ENCODE measurements at regions not wholly inside any gene's neighbourhood (a gene's known extent, or its start where the extent isn't known, plus 50 kb on each side); places are given as distances from the start of the nearest gene placed in this dataset.

DNA sequence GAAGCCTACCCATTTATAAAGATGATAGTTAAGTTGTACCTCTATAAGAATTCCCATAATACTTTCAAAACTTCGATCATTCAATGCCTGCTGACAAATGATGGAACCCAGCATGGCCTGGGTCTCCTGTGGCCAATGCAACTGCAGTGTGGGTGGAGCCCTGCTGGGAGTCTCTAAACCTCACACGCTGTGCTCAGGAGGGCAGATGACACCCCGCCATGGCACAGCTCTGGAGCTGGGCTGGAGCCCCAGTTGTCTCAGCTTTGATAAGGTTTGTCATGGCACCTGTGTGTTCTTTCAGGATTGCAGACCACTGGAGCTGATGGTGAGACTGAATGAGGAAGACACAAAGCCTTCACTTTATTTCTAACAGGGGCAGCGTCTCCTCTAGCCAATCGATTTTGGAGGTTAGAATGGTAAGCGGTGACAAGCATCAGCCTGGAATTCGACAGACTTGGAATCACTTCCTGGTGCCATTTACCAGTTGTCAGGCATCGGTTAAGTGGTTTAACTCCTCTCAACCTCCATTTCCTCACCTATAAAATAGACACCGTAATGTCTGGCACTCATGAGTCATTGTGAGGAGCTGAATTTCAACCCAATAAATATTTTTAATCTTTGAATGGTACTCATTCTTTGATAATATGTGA is 383.6 kb upstream of the SALL3 start:
- no peak for DNase-seq (ENCODE audit: low spot score)

DNA sequence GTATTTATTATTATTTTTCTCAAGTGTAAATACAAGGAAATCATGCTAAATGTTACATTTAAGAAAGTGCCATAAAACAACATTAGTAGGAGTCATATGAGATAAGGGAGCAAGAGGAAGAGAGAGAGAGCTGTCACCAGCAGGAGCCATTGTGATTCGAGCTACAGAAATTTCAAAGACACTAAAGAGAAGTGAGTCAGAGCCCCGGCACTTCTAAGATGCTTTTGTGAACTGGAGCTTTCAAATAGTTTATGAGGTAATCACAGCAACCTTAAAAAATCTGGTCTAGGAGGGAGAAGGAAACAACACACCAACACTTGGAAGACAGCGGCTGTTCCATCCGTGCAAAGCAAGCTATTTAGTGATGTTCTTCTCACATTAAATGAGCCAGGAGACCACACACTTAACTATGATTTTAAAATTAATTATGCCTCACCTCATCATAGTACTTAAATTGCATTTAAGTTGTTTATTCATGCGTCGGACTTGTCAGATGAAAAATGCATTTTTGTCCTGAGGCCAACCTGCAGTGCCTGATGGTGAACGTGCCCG is 382.7 kb upstream of the SALL3 start:
- no peak for DNase-seq (ENCODE audit: low spot score)

DNA sequence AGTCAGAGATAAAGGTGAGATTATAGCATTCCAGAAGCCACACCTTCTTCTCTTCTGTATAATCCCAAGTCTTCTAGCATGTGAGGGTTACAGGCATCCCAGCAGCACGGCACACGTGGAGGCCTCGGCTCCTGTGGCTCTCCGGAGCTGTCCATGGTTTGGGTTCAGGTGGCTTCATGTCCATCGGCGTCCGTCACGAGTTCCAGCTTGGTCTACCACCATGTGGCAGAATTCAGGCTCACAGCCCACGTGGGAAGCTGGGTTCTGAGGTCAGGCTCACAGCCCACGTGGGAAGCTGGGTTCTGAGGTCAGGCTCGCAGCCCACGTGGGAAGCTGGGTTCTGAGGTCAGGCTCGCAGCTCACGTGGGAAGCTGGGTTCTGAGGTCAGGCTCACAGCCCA is 378.3 kb upstream of the SALL3 start:
- no peak for DNase-seq (ENCODE audit: low spot score)

DNA sequence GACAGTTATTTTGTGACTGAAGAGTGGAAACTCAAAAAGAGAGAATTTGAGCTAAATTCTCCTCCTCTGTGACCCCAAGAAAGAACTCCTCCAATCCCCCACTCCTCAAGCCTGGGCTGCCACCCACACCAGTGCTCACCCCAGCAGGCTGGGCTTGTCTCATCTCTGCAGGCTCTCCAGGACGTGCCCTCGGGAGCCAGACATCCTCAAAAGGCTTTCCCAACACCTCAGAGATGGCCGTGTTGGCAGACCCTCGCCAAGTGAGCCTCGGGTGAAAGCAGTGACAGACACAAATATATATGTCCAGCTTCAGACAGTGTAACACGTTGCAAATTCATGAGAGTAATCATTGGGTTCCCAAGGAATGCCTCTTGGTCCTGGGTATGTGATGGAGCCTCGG is 377.7 kb upstream of the SALL3 start:
- DNase-seq (ENCODE audit: low spot score): no peak

DNA sequence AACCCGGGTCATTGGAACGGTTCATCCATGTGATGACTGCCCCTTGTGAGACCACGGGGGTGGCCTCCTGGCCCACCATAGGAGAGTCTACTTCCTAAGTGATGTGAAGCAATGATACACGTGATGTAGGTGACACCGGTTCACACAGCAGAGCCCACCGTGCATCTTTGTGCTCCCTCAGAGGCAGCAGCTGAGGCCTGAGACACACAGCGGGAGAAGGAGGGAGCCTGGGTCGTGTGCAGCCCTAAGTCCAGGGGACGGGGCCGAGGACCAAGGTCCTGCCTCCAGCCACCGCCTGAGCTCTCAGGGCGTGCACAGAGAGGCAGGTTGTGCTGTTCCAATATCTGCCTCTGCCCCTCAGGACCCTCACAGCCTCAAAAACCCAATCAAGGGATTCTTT is 377.2 kb upstream of the SALL3 start:
- no peak for DNase-seq (ENCODE audit: low spot score)

DNA sequence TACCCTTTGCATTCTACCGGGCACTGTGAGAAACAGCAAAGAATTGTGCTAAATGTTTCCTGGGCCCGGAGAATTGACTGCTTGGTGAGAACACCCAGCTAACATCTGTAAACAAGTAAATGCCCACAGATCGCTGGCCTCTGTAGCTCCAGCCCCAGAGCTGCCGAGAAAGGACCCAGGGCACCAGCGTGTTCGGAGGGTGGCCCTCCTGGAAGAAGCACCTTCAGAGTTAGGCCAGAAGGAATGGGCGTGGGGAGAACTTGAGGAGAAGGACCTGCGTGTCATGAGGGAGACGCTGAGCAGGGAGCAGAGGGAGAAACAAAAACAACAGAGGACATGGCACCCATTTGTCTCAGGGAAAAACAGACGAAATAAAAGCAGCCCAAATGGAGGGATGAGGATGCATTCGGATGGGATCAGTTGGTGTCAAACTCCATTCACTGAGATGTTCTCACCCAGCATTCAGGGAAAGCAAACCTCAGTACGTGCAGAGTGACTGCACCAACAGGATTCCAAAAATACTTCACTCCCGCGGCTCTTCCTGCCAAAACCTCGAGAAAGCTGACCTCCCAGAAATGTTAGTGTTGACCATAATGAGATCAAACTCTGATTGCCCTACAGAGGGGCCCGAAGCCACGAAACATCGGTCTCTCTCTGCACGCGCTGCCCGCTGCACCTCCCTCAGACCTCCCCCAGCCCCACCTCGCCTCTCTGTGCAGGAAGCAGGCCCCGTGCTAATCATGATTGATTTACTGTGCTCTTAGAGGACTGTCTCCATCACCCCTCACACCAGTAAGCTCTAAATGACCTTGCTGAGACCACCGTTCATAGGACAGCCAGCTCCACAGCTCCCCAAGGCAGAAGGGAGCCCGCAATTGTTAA is 376.3 kb upstream of the SALL3 start:
- no peak for DNase-seq (ENCODE audit: low spot score)

DNA sequence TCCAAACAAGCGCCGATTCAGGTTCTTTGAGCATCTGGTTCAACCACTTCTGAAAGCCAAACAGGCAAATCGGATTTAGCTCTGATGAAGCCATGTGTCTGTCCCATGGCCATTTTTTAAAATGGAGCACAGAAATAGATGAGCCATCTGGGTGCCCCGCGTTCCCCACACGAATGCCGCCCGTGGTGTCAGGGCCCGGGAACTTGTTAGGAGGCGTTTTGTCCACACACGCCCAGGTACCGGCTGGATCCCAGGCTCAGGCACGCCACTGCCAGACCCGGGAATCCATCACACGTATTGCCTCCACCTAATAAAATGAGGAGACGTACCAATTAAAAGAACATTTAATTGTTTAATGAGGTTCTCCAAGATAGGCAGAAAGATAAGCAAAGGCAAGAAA is 374.4 kb upstream of the SALL3 start:
- no peak for DNase-seq (ENCODE audit: low spot score)

DNA sequence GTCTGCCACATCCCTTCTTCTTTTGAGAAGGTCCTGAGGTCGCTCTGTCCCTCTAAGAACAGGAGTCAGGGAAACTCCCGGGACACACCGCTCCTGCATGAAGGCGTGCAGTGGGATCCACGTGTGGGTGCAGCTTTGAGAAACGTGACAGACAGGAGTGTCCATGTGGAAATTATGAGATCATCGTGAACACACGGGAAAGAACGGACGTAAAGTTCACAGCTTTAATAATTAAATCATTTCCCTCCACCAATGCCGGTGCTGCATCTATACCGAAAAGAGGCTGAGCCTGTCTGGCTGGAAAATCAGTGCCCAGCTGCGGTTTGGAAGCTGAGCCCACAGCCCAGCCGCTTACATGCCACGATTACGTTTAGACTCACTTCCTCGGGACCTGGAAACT is 372.4 kb upstream of the SALL3 start:
- DNase-seq (ENCODE audit: low spot score): no peak

DNA sequence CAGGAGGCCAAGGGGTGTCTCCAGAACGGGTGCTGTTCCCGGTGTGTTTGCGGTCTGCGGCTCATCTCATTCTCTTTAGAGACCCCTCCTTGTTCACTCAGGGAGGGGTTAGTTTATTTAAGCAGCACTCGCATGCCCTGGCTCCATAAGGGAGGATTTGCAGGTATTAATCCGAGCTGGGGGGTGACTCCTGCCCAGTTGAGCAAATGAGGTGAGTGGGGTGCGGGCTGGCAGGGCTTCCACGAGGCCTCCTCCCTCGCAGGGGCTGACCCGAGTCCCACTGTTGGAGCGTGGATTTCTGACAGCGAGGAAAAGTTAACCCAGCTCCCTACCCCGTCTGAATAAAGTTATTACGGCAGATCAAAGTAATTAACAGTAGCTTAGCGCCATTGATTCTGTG is 371.8 kb upstream of the SALL3 start:
- DNase-seq (ENCODE audit: low spot score): no peak

DNA sequence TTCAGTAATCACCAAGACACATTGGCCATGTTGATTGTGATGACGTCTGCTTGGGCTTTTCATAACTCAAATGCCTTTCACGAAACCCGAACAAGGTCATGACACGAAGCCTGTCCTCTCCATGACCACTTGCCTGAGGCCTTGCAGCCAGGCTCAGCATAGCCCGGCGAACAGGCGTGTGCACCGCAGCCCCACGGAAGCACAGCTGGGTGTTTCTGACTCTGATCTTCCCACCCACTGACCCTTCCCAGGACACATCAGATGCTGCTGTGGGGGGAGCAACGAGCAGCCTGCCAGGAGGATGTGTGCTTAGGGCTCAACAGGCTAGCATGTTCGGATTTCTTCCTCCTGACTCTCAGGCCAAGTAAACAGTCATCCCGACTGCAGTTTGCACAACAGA is 369.4 kb upstream of the SALL3 start:
- no peak for DNase-seq (ENCODE audit: low spot score)

DNA sequence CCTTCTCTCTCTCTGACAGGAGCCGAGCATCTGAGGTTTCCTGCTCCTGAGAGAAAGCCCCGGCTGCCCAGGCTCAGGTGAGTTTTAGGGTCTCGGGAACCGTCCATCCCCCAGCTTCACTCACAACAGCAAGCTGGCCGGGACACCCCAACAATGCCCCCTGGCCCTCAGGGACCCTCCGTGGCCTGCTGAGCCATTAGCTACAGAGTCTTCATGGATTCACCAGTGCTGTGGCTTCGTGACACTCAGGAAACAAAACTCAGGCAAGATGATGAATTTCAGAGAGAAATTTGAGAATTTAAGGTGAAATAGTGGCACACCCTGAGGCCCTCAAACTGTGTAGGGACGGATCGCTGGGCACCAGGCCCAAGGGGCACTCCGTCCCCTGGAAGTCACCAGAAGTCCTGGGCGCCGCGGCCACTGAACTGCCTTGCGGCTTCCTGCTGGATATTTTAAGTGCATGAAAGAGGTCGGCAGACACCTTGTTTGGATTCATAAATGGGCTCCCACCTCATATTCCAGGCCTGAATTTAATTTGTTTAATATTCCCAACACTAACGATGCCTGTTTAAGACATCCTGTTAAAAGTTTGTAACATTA is 368.3 kb upstream of the SALL3 start:
- no peak for DNase-seq (ENCODE audit: low spot score)

DNA sequence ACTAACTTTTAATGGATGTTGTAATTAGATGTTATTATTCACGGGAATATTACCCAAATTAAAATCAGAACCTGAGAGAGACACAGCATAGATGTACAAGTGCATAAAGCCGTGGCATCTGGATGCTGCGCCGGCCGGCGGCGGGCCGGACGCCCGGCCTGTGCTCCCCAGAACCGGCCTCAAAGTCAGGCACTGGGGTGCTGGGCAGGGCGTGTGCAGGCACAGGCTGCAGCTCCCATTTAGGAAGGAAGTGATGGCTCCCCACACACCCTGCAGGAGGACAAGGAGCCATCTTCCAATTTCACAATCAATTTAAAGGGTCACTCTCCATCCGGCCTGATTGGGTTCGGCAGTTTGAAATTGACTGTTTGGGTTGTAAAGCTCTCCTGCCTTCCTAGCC is 367.7 kb upstream of the SALL3 start:
- DNase-seq (ENCODE audit: low spot score): no peak

DNA sequence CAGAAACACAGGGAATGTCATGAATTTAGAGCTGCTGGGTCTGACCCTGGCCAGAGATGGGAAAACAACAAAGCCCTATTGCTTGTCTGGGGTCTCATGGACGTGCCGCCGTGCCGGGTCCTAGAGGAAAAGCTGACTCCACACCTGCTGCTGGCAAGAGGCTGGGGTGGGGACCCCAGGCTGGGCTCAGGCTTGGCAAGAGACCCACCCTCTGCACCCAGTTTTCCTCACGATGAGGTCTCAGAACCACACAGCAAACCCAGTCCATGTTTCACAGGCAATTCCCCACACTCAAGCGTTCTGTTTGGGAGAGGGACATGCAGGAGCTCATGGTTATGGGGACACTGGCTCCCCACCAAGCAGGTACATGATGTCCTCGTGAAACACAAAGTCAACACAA is 367.3 kb upstream of the SALL3 start:
- no peak for DNase-seq (ENCODE audit: low spot score)

DNA sequence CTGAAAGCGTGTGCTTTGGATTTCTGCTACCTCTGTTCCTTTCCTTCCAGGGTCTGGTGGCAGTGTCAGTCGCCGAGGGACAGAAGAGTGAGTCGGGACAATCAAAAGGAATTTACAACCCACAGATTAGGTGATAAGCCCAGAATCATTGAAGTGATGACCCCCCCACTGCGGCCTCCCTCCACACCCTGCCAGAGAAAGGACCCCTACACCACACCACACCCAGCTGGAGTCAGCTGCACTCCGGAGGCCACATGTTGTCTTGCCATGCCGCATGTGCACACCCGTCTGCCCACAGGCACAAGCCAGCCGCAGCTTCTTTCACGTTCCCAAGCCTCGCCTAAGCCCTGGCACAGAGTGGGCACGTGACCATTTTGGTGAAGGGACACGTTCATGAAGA is 366.8 kb upstream of the SALL3 start:
- no peak for DNase-seq (ENCODE audit: low spot score)

DNA sequence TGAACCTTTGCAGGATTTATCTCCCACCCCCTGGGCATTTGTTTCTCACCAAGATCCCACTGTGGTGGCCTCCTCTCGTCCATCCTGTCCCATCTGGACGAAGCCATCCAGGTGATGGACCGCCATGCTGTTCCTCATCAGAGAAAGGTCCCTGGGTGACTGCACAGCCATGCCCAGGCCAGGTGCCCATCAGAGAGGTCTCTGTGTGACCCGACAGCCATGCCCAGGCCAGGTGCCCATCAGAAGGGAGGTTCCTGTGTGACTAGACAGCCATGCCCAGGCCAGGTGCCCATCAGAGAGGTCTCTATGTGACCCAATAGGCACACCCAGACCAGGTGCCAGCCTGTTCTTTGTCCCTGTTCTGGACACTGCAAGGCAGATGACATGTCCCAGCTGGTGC is 360.9 kb upstream of the SALL3 start:
- DNase-seq (ENCODE audit: low spot score): no peak

DNA sequence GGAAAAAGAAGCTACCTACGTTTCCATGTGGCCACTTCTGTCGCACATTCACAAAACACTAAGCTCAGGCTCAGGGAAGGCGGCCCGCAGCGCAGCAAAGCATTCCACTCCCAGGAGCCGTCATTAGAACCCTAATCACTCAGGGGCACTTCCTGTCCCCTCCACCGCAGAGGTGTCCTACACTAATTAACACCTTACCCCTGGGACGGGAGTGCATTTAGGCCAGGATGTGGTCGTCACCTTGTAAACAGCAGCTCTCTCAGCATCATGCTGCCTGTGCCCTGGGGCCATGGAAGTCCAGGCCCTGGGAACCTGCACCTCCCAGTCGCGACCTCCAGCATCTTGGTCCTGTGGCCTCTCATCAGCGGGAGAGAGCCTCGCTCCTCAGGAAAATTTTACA is 359.8 kb upstream of the SALL3 start:
- no peak for DNase-seq (ENCODE audit: low spot score)

DNA sequence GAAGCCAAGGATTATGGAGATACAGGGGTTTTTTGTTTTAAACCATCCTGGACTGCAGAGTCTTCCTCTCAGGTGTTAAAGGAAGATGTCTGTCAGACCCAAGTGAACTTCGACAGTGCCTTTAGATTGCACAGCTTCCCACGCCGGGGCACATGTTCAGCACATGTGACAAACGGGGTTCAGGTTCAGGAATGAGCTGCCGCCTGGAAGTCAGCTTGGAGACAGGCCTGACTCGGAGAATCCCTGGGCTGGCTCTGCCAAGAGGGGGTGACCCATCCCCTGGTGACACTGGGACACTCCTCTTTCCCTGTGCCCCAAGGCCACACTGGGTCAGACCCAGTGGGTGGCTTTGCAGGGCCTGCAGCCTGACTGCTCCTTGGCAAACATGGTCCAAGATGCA is 359.3 kb upstream of the SALL3 start:
- DNase-seq (ENCODE audit: low spot score): no peak

DNA sequence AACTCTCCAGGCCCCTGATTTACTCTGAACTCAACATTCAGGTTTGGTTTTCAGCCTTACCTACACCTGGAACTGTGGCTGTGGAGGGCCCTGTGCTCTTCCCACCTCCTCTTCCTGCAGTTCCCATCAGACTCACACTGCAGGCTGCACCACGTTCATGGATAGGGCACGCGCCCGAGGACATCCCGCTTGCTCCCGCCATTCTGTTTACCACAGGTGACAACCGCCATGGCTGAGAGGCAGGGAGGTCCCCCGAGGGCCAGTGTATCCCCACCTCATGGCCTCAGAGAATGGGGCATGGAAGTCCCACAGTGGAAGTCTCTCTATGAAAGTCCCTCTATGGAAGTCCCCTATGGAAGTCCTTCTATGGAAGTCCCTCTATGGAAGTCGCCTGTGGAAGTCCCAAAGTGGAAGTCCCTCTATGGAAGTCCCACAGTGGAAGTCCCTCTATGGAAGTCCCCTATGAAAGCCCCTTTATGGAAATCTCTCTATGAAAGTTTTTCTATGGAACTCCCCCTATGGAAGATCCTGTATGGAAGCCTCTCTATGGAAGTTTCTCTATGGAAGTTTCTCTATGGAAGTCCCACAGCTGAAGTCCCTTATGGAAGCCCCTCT is 358.4 kb upstream of the SALL3 start:
- no peak for DNase-seq (ENCODE audit: low spot score)

DNA sequence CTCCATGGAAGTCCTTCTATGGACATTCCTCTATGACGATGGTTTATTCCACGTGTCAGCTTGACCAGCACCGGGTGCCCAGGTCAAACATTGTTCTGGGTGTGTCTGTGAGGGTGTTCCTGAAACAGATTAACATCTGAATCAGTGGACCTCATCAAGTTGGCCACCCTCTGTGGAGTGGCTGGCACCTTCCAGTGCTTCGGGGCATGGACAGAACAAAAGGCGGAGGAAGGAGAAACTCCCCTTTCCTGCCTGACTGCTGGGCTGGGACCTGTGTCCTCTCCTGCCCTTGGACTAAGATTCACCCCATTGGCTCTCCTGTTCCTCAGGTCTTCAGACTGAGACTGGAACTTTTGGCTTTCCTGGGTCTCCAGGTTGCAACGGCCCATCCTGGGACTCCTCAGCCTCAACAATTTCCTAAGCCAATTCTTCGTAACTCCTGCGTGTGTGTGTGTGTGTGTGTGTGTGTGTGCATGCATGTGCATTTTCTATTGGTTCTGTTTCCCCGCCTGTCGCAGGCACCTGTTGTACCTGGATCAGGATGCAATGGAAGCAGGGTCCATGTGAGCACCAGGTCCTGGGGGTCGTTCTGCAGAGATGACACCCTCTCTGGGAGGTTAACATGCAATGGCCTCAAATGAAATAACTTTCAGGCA is 357.2 kb upstream of the SALL3 start:
- DNase-seq (ENCODE audit: low spot score): no peak

DNA sequence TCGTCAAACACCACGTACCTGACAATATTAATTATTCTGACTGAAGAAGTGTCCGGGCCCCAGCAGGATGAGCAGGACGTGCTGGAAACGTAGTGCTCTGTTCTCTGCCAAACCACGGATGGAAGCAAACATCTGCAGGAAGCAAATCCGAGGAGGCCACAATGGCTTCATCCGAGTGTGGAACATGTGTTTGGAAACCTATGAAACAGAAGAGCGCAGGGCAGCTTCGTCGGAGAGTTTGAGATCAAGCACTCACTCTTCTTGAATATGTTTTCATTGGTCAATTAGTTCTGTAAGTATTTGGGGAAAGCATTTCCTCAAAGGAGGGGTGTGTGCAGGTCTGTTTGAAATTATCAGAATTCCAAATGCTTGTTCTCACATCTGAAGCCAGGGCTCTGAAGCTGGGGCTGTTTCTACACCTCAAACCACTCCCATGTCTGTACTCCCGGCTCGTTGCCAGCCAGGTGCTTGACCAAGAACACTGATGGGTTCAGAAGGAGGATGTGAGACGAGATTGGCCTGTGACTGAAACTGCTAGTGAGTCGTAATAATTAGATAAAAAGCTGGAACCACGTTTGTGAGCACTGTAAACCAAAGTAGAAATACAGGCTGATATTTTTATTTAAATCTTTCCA is 356.6 kb upstream of the SALL3 start:
- DNase-seq (ENCODE audit: low spot score): no peak

DNA sequence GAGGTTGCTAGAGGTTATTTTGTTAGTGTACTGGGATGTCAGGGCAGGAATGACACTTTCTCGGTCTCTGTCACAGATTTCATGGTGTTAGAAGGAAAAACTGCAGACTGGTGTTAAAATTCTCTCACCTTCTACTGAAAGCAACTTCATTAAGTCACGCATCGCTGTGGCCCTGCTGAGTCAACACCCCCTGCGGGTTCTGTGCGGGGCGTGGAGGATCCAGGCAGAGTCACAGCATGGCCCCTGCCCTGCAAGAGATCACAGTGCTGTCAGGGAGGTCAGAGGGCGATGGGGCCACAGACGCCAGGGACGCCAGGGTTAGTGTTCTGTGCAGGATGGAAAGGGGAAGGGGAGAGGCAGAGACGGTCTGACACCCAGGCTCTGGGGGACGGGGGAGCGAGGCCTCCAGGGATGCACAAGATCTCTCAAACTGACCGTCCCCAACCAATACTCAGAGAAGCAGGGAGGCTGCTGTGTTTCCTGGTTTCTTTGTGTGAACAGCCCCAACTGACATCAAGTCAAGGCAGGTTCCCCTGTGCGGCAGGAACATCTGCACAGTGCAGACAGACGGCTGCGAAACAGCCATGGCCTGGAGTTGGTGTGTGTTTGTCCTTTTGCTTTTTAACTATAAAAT is 354.9 kb upstream of the SALL3 start:
- DNase-seq (ENCODE audit: low spot score): no peak
